NCI-H69 (cell line): ENCODE measurements at regions not wholly inside any gene's neighbourhood (a gene's known extent, or its start where the extent isn't known, plus 50 kb on each side); places are given as distances from the start of the nearest gene placed in this dataset.
A peak's percentile ranks its signal among the peaks of the same experiment; 100 is the strongest.
"Not testable (repeated sequence)": the region's sequence is repeated elsewhere in the genome, so short reads cannot be mapped to it uniquely, and the experiment has no call there.

Experiments
- DNase-seq: peaks from one replicate; lab custom pipeline; 2025; lab: John Stamatoyannopoulos, UW

- DNase-seq: no peak
These were observed 723.2 kb upstream of the AGA start for GRCh38 chr4:178165251-178165950.

- no peak for DNase-seq
These were observed 723.7 kb upstream of the AGA start for GRCh38 chr4:178165951-178166308.

GRCh38 chr4:178173771-178174170 lies 731.5 kb upstream of the AGA start:
- no peak for DNase-seq

- DNase-seq: no peak
These were observed 732.5 kb upstream of the AGA start for GRCh38 chr4:178174756-178175155.

- no peak for DNase-seq
These were observed 743.3 kb upstream of the AGA start for GRCh38 chr4:178185517-178185916.

DNA sequence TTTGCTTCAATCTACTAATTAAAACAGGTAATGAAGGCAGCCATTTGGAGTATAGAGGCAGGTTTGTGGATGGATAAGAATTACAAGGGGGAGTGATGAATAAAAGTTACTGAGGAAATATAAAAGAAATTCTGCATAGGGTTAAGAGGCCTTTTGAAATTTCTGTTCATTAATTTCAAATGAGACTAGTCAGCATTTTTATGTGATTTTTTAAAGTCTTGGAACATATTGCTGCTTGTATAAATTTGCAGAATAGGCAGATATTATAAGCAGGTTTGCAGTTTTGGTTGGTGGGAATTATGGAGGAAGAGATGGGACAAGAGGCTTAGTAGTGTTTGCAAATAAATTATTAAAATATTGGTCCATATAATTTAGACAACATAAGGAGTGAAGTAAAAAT lies 750.4 kb upstream of the AGA start:
- DNase-seq: no peak

DNA sequence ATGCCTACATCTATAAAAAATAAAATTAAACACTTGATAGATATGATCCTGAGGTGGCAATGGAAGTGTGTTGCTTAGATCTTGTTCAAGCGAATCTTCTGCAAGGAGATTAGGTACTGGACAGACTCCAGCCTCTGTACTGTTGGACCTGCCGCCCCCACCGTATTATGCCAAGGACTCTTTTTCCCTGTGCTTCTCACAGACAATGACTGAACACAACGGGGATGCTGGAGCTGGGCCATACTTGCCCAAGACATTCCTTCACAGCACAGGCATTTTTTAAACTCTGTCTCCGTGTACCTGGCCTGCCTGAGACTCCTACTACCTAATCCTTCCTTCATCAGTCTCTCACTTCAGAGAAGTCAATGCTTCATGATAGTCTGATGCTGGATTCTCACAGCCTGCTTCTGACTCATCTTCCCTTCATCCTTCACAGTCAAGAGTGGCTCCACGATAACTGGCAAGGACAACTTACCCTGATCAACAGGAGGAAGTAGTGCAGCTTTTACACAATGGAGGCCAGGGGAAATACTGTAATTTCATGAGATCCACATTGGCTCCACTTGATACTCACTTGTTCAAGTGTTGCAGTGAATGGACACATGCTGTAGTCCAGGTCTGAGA lies 754.6 kb upstream of the AGA start:
- no peak for DNase-seq

DNA sequence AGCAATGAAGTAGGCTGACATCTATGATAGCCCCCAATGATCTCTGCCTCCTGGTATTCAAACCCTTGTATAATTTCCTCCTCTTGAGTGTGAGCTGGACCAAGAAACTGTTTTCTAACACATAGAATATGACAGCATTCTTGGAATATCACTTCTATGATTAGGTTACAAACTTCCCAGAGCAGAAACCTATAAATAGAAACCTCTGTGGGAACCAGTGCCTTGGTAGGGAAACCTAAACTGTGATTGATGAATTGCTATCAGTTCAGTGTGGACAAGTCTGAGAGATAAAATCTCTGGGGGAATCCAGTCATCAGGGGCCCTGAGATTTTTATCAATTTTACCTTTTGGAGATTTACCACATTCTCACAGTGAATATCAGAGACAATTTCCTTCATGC lies 756.5 kb upstream of the AGA start:
- DNase-seq: no peak

- DNase-seq: no peak
These were observed 760.2 kb upstream of the AGA start for GRCh38 chr4:178202422-178202821.

GRCh38 chr4:178205826-178206225 lies 763.6 kb upstream of the AGA start:
- DNase-seq: no peak

DNA sequence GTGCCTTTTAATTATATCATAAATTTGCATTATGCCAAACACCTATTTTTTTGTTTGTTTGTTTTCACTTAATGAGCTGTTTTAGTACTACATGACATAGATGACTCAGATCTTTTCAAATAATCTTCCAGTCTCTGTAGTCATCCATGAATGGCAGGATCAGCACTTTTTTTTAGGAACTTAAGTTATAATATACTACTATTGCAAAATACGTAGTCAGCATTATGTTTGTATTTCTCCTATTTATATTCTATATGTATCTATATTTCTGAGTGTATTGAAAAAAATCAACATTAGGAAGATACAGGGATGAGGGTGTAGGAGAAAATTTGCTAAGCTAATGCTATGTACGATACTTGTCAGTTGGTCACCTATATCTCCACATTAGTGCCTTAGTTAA lies 773.1 kb upstream of the AGA start:
- peak; percentile 12 for DNase-seq

- peak; percentile 22 for DNase-seq
These were observed 773.5 kb upstream of the AGA start for GRCh38 chr4:178215763-178216162.

DNA sequence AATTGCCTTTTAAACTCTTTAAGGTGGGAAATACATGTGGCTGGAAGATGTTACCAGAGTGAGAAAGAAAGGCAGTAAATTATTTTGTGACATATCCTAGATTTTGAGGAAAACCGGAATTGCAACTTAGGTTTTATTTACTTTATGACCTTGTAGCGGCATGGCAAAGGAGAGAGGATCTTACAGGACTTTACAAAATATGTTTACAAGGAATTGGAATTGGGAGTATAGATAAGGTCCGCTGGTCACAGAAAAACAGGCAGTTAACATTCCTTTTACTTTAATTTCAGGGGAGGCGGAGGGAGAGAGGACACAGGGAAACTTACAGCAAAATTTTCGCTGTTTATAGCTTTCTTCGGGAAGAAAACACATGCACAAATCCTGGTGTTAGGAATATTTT lies 784.2 kb upstream of the AGA start:
- DNase-seq: not testable (repeated sequence)

DNA sequence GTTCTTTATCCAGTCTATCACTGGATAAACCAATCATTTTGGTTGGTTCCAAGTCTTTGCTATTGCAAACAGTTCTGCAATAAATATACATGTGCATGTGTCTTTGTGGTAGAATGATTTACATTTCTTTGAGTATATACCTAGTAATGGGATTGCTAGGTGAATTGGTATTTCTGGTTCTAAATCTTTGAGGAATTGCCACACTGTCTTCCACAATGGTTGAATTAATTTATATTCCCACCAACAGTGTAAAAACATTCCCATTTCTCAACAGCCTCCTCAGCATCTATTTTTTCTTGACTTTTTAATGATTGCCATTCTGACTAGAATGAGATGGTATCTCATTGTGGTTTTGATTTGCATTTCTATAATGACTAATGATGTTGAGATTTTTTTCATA lies 791.7 kb upstream of the AGA start:
- no peak for DNase-seq

DNA sequence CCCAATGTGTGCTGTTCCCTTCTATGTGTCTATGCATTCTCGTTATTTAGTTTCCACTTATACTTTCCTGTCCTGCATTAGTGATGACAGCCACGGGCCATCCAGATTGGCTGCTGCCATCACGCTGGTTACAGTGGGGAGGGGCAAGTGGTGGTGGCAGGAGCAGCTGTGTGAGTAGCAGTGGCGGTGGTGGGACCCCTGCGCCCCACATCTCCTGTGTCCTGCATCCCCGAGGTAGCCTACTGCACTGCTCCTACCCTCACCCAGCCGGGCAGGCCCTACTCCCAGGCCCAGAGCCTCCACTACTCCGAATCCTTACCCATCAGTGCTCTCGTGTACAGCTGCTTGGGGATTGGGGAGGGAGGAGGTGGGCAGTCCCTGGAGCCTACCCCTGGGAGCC lies 798.7 kb upstream of the AGA start:
- DNase-seq: no peak

- DNase-seq: no peak
These were observed 799.4 kb upstream of the AGA start for GRCh38 chr4:178241601-178242118.

GRCh38 chr4:178242655-178243054 lies 800.4 kb upstream of the AGA start:
- no peak for DNase-seq

- DNase-seq: no peak
These were observed 802.5 kb upstream of the AGA start for GRCh38 chr4:178244785-178245184.

DNA sequence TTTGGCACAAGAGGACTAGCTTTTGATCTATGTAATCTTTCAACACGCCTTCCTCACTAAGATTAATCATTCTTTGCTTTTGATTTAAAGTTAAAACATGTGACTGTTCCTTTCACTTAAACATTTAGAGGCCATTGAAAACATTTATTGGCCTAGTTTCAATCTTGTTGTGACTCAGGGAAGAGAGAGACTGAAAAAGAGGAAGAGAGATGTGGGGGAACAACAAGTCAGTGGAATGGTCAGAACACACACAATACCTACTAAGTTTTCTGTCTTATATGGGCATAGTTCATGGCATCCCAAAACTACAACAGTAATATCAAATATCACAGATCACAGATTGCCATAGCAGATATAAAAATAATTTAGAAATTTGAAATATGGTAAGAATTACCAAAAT lies 812.9 kb upstream of the AGA start:
- DNase-seq: no peak

DNA sequence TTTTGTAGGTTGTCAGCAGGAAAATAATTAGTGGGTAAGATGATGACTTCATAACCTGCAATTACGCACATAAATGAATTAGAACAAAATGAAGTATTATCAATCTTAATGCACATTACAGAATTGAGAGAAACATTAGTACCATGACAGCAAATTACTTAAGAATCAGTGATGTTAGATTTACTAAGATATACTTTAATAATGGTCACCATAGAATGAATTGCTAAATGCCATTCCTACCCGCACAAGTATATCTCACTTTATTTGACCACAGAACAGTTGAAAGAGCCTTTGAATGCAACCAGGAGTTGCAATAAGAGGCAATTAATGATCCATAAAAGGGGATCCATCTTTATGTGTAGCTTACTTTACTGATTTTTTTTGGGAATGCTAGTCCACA lies 816.4 kb upstream of the AGA start:
- DNase-seq: peak; percentile 68

GRCh38 chr4:178259566-178259965 lies 817.3 kb upstream of the AGA start:
- no peak for DNase-seq

GRCh38 chr4:178264001-178264400 lies 821.8 kb upstream of the AGA start:
- DNase-seq: no peak

DNA sequence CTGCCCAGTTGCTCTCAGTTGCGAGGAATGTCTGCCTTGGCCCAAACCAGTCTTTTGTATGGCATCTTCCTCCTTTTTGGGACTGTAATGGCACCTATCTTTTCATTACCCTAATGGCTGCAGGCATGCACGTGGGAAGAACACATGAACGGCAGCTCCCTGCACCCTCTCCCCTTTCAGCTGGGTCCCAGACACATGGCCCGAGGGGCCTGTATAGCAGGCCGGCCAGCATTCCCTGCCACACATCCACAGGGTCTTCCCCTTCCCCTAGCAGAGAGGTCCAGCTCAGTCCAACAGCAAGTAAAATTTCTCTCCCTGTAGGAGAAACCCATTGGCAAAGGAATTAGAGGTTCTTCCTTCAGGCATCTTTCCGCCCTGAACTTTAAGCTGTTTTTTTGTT lies 829.1 kb upstream of the AGA start:
- no peak for DNase-seq

GRCh38 chr4:178273168-178273567 lies 830.9 kb upstream of the AGA start:
- DNase-seq: no peak
